SHP77 treated with DMSO at 0.1 percent for 48 hours (cell line): ENCODE measurements at regions not wholly inside any gene's neighbourhood (a gene's known extent, or its start where the extent isn't known, plus 50 kb on each side); places are given as distances from the start of the nearest gene placed in this dataset.
"Not testable (repeated sequence)": the region's sequence is repeated elsewhere in the genome, so short reads cannot be mapped to it uniquely, and the experiment has no call there.

Experiments
- DNase-seq: peaks from one replicate; lab custom pipeline; 2025; lab: John Stamatoyannopoulos, UW

DNA sequence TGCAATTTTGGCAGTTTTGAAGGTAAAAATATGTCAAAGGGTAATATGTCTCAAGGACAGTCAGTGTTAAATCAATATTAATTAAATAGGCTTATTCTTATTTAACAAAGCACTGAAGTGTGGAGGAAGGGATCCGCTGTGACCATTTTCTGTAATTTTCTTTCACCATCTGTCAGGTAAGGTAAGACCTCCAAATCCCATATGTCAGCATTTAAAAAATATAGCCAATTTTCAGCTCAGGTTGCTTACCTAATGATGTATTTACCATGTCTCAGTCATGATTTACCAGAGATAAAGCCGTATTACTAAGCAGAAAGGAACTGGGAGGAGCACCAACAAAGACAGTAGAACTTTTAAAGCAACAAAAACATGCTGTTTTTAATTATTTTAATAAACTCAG, 683.9 kb downstream of the CCSER2 start:
- DNase-seq, result no peak

DNA sequence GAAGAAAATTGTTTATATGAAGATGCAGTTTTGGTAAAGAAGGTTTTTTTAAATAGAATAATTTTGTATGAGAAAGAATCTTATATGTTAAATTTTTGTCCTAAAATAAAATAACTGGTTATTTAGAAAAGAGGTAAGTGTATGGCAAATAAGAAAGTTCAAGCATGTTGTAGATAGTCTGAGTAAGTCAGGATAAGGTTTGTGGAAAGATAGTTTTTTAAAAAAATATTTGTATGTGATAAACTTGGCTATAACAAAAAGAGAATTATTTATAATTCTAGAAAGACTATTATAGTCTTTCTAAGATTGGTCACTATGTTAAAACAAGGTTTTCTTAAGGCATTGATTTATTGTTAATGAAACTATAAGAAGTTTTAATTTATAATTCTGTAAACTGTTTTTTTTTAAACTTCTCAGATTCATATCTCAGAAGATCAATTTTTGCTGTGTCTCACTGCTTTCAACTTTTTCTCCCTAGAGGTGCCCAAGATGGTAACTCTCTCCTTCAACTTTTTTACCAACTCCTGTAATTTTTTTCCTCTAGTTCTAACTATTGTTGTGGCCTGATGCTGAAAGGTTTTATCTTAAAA, 698.6 kb downstream of the CCSER2 start:
- no peak for DNase-seq

DNA sequence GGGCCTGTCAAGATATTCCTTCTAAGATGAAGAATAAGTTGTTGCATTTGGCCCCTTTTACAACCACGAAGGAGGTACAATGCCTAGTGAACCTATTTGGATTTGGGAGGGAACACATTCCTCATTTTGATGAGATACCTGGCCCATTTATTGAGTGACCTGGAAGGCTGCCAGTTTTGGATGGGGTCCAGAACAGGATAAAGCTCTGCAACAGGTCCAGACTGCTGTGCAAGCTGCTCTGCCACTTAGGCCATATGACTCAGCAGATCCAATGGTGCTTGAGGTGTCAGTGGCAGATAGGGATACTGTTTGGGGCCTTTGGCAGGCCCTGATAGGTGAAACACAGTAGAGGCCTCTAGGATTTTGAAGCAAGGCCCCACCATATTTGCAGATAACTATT, 704.6 kb downstream of the CCSER2 start:
- DNase-seq, result no peak

DNA sequence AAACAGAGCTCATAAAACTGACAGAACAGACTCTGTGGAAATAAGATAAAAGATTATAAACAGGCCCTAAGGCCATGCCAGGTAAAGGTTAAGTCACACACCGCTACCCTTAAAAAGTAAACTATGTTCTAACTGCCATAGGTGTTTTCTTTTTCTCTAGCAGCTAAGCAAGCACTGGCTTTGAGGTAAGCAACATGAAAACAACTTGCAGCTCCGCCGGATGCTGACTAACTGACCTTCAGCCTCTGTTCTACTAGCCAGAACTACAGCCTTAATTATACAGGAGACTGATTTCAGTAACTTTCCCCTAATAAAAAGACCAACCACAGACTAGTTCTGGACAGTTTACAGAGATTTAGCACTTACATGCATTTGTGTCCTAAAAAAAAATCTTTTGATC, 708.3 kb downstream of the CCSER2 start:
- DNase-seq, result no peak

DNA sequence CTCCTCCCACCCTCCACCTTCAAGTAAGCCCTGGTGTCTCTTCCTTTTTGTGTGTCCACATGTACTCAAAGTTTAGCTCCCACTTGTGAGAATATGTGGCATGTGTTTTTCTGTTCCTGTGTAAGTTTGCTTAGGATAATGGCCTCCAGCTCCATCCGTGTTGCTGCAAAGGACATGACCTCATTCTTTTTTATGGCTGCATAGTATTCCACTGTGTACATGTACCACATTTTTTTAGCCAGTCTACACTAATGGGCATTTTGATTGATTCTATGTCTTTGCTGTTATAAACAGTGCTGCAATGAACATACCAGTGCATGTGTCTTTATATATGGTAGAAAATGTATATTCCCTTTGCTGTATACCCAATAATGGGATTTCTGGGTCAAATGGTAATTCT, 710.9 kb downstream of the CCSER2 start:
- DNase-seq, result no peak

DNA sequence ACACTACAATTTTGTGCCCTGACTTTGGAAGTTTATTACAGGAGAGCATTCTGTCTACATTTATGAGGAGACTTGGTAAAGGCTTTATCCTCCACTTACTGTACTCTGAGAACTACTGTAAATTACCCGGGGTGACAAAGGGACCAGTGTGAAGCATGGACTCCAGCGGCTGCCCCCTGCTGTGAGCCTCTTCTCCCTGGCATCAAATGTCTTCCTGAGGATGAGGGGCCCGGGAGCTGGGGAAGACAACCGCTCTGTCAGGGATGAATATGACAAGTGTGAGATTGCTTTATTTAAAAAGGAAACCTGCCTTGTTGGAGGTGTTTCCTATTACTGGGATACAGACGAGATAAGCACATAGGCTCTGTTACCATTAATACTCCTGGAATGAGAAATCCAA, 714.8 kb downstream of the CCSER2 start:
- DNase-seq, result no peak

DNA sequence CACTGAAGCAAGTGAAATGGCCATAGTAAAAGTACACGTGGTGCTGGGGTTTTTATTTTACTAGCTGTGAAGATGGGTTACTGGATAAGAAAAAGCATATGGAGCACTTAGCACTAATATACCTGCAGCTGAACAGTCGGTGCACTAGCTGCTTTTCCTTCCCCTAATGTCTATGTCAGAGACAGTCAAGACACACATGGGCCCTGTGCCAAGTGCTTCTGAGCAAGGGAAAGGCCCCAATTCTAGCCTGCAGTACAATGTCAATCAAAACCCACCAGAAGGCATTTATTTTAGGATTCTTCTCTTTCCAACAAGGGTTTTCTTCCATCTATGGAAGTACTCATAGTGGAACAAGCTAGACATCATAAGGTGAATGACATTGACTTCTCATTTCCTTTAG, 716.7 kb downstream of the CCSER2 start:
- no peak for DNase-seq

DNA sequence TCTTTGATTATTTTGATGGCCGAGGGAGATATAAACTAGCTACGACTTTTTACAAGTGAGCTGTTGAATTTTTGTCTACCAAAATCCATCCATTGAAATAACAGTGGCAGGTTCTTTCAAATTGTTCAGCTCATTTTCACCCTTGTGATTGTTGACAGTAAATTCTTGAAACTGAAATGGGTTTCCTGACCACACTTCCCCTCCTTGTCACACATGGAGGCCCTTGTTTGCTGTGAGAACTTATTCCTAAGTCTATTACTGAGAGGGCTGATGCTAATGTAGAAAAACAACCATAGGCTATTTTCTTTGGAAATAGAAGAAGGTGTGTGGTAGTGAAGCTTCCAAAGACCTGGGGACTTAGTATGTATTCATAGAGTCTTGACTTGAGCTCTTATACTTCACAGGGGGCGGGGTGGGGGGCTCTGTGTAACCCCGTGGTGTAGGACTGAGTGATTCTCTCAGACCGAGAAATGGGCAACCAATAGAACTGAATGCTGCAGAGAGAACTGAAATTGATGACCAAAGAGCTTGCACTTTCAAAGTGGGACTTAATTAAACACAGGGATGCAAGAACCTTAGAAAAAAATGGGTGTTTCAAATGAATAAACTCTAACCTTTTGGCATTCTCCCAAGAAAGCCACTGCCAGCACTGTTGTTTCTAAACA, 718.9 kb downstream of the CCSER2 start:
- DNase-seq, result no peak

DNA sequence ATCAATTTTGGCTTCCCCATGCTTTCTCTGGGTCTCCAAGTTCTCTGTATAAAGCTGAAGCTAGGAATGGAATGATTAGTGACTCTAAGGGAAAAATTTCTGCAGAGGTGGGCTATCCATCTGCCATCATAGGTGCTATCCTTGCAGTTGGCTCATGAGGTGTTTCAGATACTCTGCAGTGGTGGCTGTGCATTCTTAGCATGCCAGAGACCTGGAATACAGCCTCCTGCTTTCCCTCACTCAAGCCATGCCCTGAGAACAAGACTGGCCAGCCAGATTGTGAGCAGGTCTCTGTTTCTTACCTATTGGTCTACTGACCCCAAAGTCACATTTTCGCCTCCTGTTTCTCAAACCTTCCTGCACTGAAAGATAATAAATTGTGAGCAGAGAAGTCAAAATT, 719.6 kb downstream of the CCSER2 start:
- DNase-seq, result no peak

DNA sequence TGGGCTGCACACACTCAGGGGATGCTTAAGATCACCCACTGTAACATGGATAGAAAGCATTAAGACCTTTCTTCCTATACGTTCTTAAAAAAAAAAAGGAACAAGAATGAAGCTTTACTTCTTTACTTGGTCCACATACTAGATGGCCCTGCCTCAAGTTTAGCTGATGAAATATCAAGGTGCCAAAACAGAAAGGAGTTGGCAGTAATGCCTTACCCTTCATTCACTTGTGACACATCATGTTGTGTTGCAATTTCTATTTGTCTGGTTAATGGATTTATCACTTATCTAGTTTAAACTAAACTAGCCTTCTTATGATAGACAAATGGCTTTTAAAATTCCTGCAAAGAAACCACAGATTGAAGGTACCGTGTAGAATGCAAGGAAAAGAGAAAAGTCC, 720.3 kb downstream of the CCSER2 start:
- no peak for DNase-seq

DNA sequence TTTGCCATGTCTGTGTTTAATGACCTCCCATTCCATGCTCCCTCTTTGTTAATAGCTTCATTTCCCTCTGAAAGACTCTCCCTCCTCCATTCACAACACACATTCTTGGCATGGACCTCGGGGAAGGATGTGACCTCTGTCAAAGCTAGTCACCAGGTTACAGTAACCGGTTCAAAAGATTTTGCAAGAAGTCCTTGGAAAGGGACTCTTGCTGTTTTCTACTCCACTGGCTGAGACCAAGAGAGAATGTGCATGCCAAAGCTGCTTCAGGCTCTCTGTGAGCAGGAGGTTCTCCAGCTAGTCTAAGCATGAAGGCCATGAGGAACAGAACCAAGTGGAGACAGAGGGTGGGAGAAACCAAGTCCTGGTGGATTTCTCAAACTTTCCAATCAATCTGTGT, 732.6 kb downstream of the CCSER2 start:
- no peak for DNase-seq

DNA sequence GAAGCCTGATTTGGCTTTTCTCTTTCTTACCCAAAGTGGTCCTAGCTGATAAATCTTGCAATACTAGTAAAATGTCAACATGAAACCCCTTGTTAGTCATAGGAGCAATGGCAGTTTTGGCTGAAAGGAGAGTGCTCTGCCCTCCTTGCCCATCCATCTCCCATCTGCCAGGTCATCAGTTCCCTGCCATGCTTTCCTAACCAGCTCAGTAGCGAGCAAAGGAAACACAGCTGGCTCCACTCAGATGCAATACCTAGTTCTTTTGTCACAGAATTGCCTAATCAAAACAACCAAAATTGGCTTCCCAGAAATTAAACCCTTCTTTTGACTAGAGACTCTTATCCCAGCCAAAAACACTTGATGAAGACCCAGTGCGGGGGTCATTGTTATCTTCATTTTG, 733.0 kb downstream of the CCSER2 start:
- DNase-seq, result no peak

DNA sequence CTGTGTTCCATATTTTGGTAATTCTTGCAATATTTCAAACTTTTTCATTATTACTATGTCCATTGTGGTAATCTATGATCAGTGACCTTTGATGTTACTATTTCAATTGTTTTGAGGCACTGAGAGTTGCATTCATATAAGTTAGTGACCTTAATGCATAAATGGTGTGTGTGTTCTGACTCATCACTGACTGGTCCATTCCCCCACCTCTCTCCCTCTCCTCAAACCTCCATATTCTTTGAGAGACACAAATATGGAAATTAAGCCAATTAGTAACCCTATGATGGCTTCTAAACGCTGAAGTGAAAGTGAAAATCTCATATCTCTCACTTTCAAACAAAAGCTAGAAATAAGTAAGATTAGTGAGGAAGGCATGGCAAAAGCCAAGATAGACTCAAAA, 739.6 kb downstream of the CCSER2 start:
- no peak for DNase-seq

DNA sequence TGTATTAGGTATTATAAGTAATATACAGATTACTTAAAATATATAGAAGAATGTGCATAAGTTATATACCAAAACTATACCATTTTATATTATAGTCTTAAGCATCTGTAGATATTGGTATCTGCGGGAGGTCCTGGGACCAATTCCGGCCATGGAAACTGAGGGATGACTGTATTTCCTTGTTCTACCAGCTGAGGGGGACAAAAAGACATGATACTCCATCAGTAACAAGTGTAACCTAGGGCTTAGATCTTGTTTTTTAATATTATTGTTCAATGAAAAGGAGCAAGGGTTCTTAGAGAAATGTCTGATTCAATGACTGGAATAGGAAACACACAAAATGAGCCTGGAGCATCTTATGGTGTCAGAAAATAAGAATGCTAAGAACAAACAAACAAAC, 752.5 kb downstream of the CCSER2 start:
- DNase-seq, result no peak

DNA sequence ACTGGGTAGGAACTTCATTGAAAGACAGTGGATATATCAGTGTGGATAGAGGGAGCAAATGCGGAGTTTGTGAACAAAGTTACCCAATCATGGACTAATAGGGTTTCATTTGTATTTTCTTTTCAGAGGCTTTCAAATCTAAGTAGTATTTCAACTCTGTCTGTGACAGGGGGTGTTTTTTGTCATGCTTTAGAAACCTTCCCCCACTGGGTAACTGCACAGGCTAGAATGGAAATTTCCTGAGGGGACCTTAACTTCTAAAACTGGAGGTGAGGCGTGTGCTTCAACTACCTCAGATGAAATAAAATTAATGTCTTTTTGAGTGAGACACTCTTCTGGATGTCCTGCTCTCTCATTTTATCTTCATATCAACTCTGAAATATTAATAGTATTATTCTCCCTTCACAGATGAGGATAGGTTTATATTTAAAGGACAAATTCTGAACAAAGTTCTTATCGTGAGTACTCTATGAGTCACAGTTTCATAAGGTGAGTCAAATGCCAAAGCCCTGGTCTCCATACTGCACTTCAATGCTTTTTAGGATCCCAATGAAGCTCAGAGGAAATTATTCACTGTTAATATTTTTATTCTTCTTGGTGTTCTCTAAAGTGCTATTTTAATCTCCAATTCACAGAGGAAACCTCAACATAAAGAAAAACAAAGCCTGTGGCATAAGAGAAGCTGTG, 770.6 kb downstream of the CCSER2 start:
- no peak for DNase-seq

DNA sequence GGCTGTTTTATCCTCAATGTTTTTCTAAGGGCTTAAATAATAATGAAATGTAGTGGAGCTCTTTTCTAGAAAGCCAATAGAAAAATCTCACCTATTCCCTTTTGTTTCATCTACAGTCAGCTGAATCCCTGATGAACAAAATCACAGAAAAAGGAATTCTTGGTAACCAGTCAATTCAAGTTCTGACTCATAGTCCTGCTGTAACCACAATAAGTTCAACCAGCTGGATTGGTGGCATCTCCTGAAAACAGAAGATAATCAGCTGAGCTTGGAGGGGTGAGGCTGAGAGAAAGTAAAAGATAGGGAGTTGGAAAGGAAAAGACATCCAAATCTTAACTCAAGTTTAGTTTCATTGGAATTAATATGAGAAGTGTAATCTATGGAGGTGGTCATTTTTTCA, 772.1 kb downstream of the CCSER2 start:
- DNase-seq, result no peak

DNA sequence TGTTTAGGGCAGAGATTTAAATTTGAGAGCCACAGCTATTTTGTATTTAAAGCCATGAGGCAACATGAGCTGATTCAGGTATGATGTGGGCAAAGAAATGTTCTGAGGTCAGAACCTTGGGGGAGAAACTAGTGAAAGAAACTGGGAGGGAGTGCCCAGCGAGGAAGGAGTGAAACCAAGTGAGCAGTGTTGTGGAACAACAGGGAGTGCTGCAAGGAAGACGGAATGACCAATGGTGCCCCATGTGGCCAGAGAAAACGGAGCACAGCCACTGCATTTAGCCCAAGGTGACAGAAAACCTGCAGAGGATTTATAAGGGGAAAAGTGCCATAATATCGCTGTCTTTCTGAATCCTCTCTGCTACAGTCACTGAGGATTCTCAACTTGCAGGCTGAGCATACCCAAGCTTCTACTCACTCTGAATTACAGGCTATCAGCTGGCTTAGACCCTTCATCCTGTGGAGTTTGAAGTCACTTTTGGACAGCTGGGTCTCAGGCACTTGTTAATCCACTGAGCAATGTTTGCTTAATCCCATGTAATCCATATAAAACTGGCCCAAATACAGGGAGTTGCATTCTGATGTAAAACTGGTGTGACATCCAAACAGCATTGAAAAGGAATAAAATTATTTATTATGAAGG, 777.3 kb downstream of the CCSER2 start:
- DNase-seq, result no peak

DNA sequence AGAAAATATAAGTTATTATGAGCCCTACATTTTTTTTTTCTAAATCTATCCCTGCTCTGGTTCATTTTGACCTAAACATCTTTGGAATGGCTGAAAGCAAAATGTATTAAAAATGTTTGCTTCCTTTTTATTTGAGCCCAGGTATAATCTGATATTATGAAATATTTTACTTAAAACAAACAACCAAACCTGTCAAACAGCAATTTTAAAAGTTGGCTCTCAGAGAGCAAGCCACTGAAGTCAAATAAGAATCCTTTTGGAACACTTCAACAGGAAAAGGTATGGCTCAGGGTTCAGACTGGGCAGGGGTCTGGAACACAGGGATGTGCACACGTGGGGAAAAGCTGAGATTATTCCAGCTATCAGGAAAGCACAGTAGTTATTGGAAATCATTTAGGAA, 782.9 kb downstream of the CCSER2 start:
- no peak for DNase-seq

DNA sequence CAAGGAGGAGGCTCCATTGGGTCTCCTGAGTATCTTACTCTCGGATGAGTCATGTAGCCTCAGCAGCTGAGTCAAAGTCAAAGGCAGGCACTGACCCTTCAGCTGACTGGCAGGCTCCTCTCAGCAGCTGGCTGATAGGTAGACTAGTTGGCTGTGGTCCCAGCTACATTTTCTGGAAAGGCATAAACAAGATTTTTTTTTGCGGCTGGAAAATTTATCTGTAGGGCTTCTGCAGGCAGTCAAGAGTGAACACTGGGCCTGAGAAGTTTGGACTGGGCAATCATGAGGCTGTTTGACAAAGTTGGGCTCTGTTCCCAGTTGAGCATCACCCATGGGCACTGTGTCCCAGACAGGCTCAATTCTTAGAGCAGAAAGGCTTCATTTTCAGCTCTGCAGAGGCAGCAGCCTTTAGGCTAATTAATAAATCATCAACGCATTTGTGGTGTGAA, 796.2 kb downstream of the CCSER2 start:
- DNase-seq, result no peak

DNA sequence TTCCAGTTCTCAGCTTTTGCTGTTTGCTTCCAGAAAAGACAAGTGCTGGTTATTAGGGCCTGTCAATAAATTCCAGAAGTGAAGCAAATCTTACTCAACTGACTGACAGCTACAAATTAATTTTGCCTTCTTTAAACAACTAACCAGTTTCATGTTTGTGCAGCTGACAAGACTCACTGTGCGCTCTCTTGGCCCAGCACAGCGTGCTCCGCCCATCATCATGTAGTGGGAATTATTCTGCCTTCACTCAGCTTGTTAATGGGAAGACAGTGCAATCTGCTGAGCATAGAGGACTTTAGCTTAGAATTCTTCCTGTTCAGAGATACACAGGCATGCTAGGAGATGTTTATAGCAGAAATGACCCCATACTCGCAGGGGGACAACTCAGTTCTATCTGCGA, 808.9 kb downstream of the CCSER2 start:
- DNase-seq, result no peak

DNA sequence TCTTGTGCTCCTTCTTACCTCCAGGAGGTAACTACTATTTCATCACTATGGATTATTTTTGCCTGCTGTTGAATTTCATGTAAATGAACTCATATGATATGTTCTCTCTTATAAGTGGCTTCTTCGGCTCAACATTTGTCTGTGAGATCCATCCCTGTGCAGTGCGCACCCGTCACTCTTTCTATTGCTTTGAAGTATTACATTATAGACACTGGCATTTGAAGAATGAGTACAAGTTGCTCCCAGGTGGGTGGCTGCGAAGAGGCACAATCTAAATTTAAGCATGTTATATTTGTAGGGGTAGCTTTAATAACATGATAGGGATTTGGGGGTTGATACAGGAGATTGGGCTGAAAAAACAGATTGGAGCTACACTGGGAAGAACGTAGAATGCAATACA, 809.7 kb downstream of the CCSER2 start:
- no peak for DNase-seq

DNA sequence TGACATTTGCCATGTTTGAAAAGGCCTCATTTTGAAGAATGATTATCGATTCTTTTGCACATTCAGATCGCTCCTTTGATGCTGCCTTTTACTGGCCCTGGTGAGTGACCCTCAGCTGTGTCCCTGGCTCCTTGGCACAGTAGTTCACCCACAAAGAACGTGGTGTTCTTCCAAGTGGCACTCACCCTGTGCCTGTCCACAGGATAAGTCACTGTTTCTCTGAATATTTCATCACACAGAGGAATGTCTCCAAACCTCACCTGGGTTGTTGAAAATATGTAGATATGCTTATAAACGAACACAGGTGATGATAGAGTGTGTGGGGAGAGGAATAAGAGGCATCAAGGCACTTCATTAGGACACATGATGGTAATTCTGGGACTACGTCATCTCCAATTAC, 810.7 kb downstream of the CCSER2 start:
- DNase-seq, result no peak

DNA sequence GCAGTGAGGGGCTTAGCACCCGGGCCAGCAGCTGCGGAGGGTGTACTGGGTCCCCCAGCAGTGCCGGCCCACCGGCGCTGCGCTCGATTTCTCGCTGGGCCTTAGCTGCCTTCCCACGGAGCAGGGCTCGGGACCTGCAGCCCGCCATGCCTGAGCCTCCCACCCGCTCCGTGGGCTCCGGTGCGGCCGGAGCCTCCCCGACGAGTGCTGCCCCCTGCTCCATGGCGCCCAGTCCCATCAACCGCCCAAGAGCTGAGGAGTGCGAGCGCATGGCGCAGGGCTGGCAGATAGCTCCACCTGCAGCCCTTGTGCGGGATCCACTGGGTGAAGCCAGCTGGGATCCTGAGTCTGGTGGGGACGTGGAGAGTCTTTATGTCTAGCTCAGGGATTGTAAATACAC, 813.1 kb downstream of the CCSER2 start:
- not testable (repeated sequence) for DNase-seq
